ENCODE measurements at regions not wholly inside any gene's neighbourhood (a gene's known extent, or its start where the extent isn't known, plus 50 kb on each side); places are given as distances from the start of the nearest gene placed in this dataset.

DNA sequence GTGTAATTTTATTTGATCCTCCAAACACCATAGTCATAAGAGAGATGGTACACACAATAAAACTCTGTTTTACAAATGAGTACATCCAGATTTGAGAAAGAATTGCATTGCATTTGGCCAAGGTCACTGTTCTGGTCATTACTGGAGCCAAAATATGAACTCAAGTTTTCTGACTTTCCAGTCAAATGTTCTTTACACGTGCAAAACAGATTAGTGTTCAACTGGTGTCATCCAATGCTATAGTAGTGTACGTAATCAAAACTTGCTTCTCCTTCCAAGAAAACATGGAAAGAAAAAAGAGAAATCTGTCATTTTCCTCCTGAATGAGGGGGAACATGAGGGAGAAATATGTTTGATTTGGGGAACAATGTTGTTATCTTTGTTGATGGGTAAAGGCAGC lies 291.9 kb downstream of the NAF1 start:
- TF ChIP-seq, protein P1, sequence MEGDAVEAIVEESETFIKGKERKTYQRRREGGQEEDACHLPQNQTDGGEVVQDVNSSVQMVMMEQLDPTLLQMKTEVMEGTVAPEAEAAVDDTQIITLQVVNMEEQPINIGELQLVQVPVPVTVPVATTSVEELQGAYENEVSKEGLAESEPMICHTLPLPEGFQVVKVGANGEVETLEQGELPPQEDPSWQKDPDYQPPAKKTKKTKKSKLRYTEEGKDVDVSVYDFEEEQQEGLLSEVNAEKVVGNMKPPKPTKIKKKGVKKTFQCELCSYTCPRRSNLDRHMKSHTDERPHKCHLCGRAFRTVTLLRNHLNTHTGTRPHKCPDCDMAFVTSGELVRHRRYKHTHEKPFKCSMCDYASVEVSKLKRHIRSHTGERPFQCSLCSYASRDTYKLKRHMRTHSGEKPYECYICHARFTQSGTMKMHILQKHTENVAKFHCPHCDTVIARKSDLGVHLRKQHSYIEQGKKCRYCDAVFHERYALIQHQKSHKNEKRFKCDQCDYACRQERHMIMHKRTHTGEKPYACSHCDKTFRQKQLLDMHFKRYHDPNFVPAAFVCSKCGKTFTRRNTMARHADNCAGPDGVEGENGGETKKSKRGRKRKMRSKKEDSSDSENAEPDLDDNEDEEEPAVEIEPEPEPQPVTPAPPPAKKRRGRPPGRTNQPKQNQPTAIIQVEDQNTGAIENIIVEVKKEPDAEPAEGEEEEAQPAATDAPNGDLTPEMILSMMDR (IDR thresholded peaks at IDR 0.05; ENCODE audit: unreplicated experiment): no peak
- H3K4me3 Mint-ChIP-seq (ENCODE audit: unreplicated experiment): no peak overlapping the region
- CTCF ChIA-PET: no interaction called here
- H3K27ac Mint-ChIP-seq (ENCODE audit: low read depth, unreplicated experiment): no peak overlapping the region
- intact Hi-C loops (cut with micrococcal nuclease): no loop called here
- H3K36me3 Mint-ChIP-seq (ENCODE audit: insufficient read depth, unreplicated experiment): no peaks in the 10 kb centered on the region
- H3K27me3 Mint-ChIP-seq (ENCODE audit: insufficient read depth, unreplicated experiment): no peaks in the 10 kb centered on the region
- H3K4me1 Mint-ChIP-seq (ENCODE audit: insufficient read depth, unreplicated experiment): peaks cover 5% of the 10 kb centered on the region
- DNase-seq (ENCODE audit: unreplicated experiment): no peak
- BruUV-seq (replicated peaks): no TSS peak
- H3K9me3 Mint-ChIP-seq (ENCODE audit: unreplicated experiment): no peaks in the 10 kb centered on the region
- POLR2A ChIA-PET: interaction anchor here (0.7 kb wide), 1 partner anchor 66 kb away, joined by 3 read pairs; no protein-coding TSS in a partner anchor

DNA sequence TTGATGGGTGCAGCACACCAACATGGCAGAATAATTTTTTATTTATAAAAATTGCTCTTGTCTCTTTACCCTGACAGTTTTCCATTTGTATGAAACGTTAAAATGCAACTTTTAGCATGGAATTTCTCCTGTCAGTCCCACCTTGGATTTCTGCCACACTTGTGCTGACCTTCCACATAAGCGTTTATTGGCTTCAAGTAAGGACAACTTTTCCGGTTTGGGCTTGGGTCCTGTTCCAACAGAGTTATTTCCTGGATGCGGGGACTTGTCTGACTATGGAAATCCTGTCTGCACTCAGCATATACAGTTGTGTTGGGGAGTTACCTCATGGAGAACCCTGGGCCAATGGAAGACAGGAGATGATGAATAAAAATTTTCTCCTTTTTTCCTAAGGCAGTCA lies 294.7 kb downstream of the NAF1 start:
- Mint-ChIP-seq H3K4me3 (ENCODE audit: unreplicated experiment) (no peak overlapping the region), H3K9me3 (ENCODE audit: unreplicated experiment) (no peaks in the 10 kb centered on the region), H3K27ac (ENCODE audit: low read depth, unreplicated experiment) (no peak overlapping the region), H3K36me3 (ENCODE audit: insufficient read depth, unreplicated experiment) (no peaks in the 10 kb centered on the region), H3K27me3 (ENCODE audit: insufficient read depth, unreplicated experiment) (no peaks in the 10 kb centered on the region), H3K4me1 (ENCODE audit: insufficient read depth, unreplicated experiment) (peaks cover 5% of the 10 kb centered on the region)
- DNase-seq (ENCODE audit: unreplicated experiment): no peak
- CTCF ChIA-PET: no interaction called here
- BruUV-seq (replicated peaks): no TSS peak
- TF ChIP-seq, protein P1 (IDR thresholded peaks at IDR 0.05; ENCODE audit: unreplicated experiment): no peak
- POLR2A ChIA-PET: no interaction called here
- intact Hi-C loops (cut with micrococcal nuclease): no loop called here

DNA sequence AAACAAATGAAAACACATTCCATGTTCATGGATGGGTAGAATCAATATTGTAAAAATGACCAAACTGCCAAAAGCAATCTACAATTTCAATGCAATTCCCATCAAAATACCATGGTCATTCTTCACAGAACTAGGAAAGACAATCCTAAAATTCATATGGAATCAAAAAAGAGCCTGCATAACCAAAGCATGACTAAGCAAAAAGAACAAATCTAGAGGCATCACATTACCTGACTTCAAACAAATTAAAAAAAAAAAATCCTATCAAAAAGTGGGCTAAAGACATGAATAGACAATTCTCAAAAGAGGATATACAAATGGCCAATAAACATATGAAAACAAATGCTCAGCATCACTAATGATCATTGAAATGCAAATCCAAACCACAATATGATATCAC lies 297.5 kb downstream of the NAF1 start:
- intact Hi-C loops (cut with micrococcal nuclease): no loop called here
- Mint-ChIP-seq H3K36me3 (ENCODE audit: insufficient read depth, unreplicated experiment) (no peaks in the 10 kb centered on the region), H3K9me3 (ENCODE audit: unreplicated experiment) (peaks cover 14% of the 10 kb centered on the region), H3K4me1 (ENCODE audit: insufficient read depth, unreplicated experiment) (no peaks in the 10 kb centered on the region), H3K4me3 (ENCODE audit: unreplicated experiment) (no peak overlapping the region), H3K27me3 (ENCODE audit: insufficient read depth, unreplicated experiment) (no peaks in the 10 kb centered on the region), H3K27ac (ENCODE audit: low read depth, unreplicated experiment) (no peak overlapping the region)
- no peak for DNase-seq (ENCODE audit: unreplicated experiment)
- BruUV-seq (replicated peaks): no TSS peak
- TF ChIP-seq, protein P1 (IDR thresholded peaks at IDR 0.05; ENCODE audit: unreplicated experiment): no peak
- ChIA-PET CTCF (no interaction called here), POLR2A (interaction anchor here (0.6 kb wide), 1 partner anchor 1289 kb away, joined by 3 read pairs; no protein-coding TSS in a partner anchor)

DNA sequence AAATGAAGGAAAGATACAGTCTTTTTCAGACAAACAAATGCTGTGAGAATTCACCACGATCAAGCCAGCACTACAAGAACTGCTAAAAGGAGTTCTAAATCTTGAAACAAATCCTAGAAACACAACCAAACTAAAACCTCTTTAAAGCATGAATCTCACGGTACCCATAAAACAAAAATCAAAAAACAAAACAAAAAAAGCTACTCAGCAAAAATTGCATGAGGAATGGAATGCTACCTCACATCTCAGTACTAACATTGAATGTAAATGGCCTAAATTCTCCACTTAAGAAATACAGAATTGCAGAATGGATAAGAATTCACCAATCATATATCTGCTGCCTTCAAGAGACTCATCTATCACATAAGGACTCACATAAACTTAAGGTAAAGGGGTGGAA lies 300.1 kb downstream of the NAF1 start:
- no peaks in the 10 kb centered on the region for H3K27me3 Mint-ChIP-seq (ENCODE audit: insufficient read depth, unreplicated experiment)
- no peaks in the 10 kb centered on the region for H3K4me1 Mint-ChIP-seq (ENCODE audit: insufficient read depth, unreplicated experiment)
- DNase-seq (ENCODE audit: unreplicated experiment): no peak
- TF ChIP-seq, protein P1 (IDR thresholded peaks at IDR 0.05; ENCODE audit: unreplicated experiment): no peak
- BruUV-seq (replicated peaks): no TSS peak
- peaks cover 14% of the 10 kb centered on the region for H3K9me3 Mint-ChIP-seq (ENCODE audit: unreplicated experiment)
- intact Hi-C loops (cut with micrococcal nuclease): no loop called here
- POLR2A ChIA-PET: interaction anchor here (0.8 kb wide), 1 partner anchor 9 kb away, joined by 3 read pairs; no protein-coding TSS in a partner anchor
- no peak overlapping the region for H3K27ac Mint-ChIP-seq (ENCODE audit: low read depth, unreplicated experiment)
- CTCF ChIA-PET: interaction anchor here (0.6 to 1.0 kb wide), 2 partner anchors 9 to 84 kb away, joined by 3 read pairs; no protein-coding TSS in a partner anchor
- no peak overlapping the region for H3K4me3 Mint-ChIP-seq (ENCODE audit: unreplicated experiment)
- no peaks in the 10 kb centered on the region for H3K36me3 Mint-ChIP-seq (ENCODE audit: insufficient read depth, unreplicated experiment)

Data from MCF 10A (cell line).